SU-DHL-6 (cell line): ENCODE measurements at regions not wholly inside any gene's neighbourhood (a gene's known extent, or its start where the extent isn't known, plus 50 kb on each side); places are given as distances from the start of the nearest gene placed in this dataset.

ENCODE experiments used
- H2AFZ ChIP-seq: fragments of 200-600 bp; sonication (generic); 2 replicates; pipeline ENCODE4 v1.6.1; 2014; ENCODE audit warnings: low read depth, mild to moderate bottlenecking, moderate library complexity, mixed read lengths, antibody characterized with exemption, low read length; ENCODE audit not compliant: severe bottlenecking
- H3F3A ChIP-seq: fragments of 200-600 bp; shearing (Covaris generic); 2 replicates; pipeline ENCODE4 v1.6.0; 2016; ENCODE audit warnings: antibody characterized with exemption, mild to moderate bottlenecking; ENCODE audit not compliant: insufficient read depth
- H3K27ac ChIP-seq: fragments of 200-600 bp; sonication (generic); 2 replicates; pipeline ENCODE4 v1.5.1; 2016; ENCODE audit warnings: low read depth, mild to moderate bottlenecking, low read length, moderate library complexity, mixed read lengths
- H3K27me3 ChIP-seq: fragments of 200-600 bp; sonication (generic), shearing (Covaris generic); 2 replicates; pipeline ENCODE4 v1.6.0; 2014; ENCODE audit warnings: mild to moderate bottlenecking, low read length
- H3K36me3 ChIP-seq: fragments of 200-600 bp; sonication (generic); 2 replicates; pipeline ENCODE4 v1.6.1; 2014; ENCODE audit warnings: mild to moderate bottlenecking, low read length, mixed read lengths
- H3K4me2 ChIP-seq: fragments of 300-600, 200-600 bp; shearing (Covaris generic), sonication (generic); 2 replicates; pipeline ENCODE4 v1.6.0; 2014; ENCODE audit warnings: low read length, low read depth, mild to moderate bottlenecking; ENCODE audit not compliant: poor library complexity, severe bottlenecking
- H3K4me3 ChIP-seq: fragments of 200-600 bp; sonication (generic); 2 replicates; pipeline ENCODE4 v1.5.1; 2014; ENCODE audit warnings: antibody characterized with exemption, low read length, mild to moderate bottlenecking, mixed read lengths; ENCODE audit not compliant: insufficient read depth, poor library complexity, severe bottlenecking
- H3K79me2 ChIP-seq: fragments of 200-600 bp; sonication (generic); 2 replicates; pipeline ENCODE4 v1.6.1; 2014; ENCODE audit warnings: mild to moderate bottlenecking, low read length, moderate library complexity; ENCODE audit not compliant: insufficient read depth
- H3K9ac ChIP-seq: fragments of 200-600 bp; sonication (generic); 2 replicates; pipeline ENCODE4 v1.7.0; 2014; ENCODE audit warnings: mild to moderate bottlenecking, low read length
- H3K9me2 ChIP-seq: fragments of 200-600 bp; sonication (generic); replicated peaks from 2 replicates; pipeline ENCODE4 v1.6.1; 2014; ENCODE audit warnings: low read length; ENCODE audit not compliant: insufficient read depth
- H3K9me3 ChIP-seq: fragments of 200-600 bp; sonication (generic); 2 replicates; pipeline ENCODE4 v1.6.1; 2014; ENCODE audit warnings: low read length, mixed read lengths; ENCODE audit not compliant: insufficient read depth
- H4K20me1 ChIP-seq: fragments of 200-600 bp; sonication (generic); 2 replicates; pipeline ENCODE4 v1.6.1; 2014; ENCODE audit warnings: low read depth, mild to moderate bottlenecking, antibody characterized with exemption, low read length, moderate library complexity, mixed read lengths
- EZH2phosphoT487 ChIP-seq: fragments of 200-600 bp; sonication (generic), shearing (Covaris generic); conservative IDR thresholded peaks from 2 replicates; pipeline ENCODE4 v1.6.1; 2018; ENCODE audit warnings: mild to moderate bottlenecking, antibody characterized with exemption, low read length, moderate library complexity, mixed read lengths
- TF ChIP-seq, protein P1 (sequence below): fragments of 200-600 bp; sonication (generic); IDR thresholded peaks from one replicate; pipeline ENCODE4 v1.5.1; 2017; ENCODE audit warnings: antibody characterized with exemption, mild to moderate bottlenecking, low read length, moderate library complexity; ENCODE audit not compliant: insufficient read depth, poor library complexity, severe bottlenecking

DNA sequence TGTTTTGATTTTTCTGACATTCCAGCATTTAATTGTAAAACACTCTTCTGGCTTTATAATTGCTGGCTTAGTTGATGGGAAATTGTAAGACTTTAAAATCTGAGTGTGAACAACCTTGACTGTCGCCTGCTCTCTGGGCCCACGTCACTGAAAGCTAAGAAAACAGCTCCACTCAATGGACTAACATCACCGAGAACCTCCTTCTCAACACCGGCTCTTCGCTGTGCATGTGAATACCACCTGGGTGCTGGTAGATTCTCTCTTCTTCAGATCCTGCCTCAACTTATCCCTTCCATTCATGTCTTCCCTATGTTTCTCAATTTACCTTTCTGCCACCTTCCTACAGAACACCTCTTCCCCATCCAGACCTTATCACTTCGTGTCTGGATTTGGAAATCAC is 523.1 kb upstream of the ID2 start:
- no peak for TF ChIP-seq EZH2phosphoT487
- TF ChIP-seq, protein P1, sequence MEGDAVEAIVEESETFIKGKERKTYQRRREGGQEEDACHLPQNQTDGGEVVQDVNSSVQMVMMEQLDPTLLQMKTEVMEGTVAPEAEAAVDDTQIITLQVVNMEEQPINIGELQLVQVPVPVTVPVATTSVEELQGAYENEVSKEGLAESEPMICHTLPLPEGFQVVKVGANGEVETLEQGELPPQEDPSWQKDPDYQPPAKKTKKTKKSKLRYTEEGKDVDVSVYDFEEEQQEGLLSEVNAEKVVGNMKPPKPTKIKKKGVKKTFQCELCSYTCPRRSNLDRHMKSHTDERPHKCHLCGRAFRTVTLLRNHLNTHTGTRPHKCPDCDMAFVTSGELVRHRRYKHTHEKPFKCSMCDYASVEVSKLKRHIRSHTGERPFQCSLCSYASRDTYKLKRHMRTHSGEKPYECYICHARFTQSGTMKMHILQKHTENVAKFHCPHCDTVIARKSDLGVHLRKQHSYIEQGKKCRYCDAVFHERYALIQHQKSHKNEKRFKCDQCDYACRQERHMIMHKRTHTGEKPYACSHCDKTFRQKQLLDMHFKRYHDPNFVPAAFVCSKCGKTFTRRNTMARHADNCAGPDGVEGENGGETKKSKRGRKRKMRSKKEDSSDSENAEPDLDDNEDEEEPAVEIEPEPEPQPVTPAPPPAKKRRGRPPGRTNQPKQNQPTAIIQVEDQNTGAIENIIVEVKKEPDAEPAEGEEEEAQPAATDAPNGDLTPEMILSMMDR = no peak
- Histone ChIP-seq H3K9me3 (no peaks in the 10 kb centered on the region), H3K9ac (no peak overlapping the region), H3K4me3 (no peak overlapping the region), H2AFZ (no peak overlapping the region), H3K9me2 (no peaks in the 10 kb centered on the region), H3K79me2 (no peaks in the 10 kb centered on the region), H3K36me3 (no peaks in the 10 kb centered on the region), H3K4me2 (no peak overlapping the region), H4K20me1 (no peaks in the 10 kb centered on the region), H3F3A (no peaks in the 10 kb centered on the region), H3K27me3 (no peaks in the 10 kb centered on the region), H3K27ac (no peak overlapping the region)

DNA sequence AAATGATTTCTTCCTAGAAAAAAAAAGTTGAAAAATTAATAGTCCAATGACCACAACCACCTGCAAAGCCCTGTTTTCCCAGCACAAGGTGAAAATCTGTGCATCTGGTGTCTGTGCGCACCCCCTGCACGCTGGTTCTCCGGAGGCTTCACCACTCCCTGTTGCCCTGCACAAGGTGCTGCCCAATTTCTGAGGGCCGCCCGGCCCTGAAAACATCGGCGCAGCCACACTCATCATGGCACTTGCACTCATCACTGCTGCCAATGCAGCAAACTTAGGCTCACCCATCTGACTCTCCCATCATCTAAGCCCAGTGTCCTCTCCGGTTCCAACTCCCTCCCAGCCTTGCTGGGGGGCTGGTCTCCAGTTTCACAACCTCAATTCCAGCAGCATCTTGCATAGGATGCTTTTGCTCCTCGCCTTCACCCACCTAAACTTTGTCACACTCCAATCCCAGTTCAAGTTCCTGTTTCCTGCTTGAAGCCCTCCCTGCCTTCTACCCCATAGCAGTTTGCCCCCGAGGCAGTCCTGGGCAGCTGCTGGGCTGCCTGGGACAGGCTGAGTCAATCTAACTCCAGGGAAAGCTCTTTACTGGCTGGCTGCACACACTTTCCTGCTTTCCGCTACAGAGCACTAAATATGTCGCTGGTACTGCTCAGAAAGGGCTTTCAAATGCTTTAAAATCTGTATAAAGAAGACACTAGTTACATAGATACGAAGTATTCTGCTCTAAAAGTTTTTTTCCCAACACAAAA is 522.5 kb upstream of the ID2 start:
- Histone ChIP-seq H3K9me3 (no peaks in the 10 kb centered on the region), H3F3A (no peaks in the 10 kb centered on the region), H3K27me3 (no peaks in the 10 kb centered on the region), H3K4me2 (no peak overlapping the region), H3K9me2 (no peaks in the 10 kb centered on the region), H3K79me2 (no peaks in the 10 kb centered on the region), H3K27ac (no peak overlapping the region), H4K20me1 (no peaks in the 10 kb centered on the region), H2AFZ (no peak overlapping the region), H3K9ac (no peak overlapping the region), H3K36me3 (no peaks in the 10 kb centered on the region), H3K4me3 (no peak overlapping the region)
- TF ChIP-seq, protein P1 = no peak
- TF ChIP-seq EZH2phosphoT487 = no peak

DNA sequence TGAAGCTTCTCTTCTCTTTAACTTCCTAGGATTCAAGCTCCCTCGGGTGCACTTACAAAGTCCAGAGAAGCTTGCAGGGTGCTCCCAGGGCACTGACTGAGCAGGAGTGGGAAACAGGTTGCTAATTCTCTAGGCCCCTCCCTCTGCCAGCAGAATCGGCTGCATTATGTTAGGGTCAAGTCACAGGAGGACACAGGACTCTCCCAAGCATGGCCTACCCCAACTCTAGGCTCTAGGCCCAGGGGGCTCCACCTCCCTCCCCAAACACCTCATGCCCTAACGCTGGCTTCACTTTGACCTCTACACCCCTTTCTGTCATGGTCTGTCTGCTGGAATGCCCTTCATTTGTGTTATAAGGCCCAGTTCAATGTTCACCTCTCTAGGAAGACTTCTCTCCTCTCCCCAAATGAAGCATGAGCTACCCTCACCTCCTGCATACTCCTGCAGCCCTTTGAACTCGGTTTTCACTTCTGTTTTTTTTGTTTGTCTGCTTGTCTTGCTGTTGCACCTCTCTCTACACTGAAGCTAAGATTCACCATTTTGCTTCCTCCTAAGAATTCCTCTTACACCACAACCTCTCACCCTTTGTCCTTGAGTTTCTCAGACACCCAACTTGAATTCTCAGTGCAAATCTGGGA is 521.8 kb upstream of the ID2 start:
- Histone ChIP-seq H3K79me2 (no peaks in the 10 kb centered on the region), H3K27me3 (no peaks in the 10 kb centered on the region), H4K20me1 (no peaks in the 10 kb centered on the region), H3K9ac (no peak overlapping the region), H3K27ac (no peak overlapping the region), H3K9me3 (no peaks in the 10 kb centered on the region), H3K36me3 (no peaks in the 10 kb centered on the region), H3K9me2 (no peaks in the 10 kb centered on the region), H2AFZ (no peak overlapping the region), H3F3A (no peaks in the 10 kb centered on the region), H3K4me2 (no peak overlapping the region), H3K4me3 (no peak overlapping the region)
- TF ChIP-seq, protein P1 = no peak
